HL-60 (cell line): ENCODE measurements at regions not wholly inside any gene's neighbourhood (a gene's known extent, or its start where the extent isn't known, plus 50 kb on each side); places are given as distances from the start of the nearest gene placed in this dataset.
A peak's percentile ranks its signal among the peaks of the same experiment; 100 is the strongest.

Experiments used
- DNase-seq, 2 experiments: peaks; one replicate each; pipeline ENCODE4 v3.0.0-alpha.2; 2010 to 2020; ENCODE audit warnings: low read depth in 1 of 2, low spot score in 1 of 2
- H3K27ac ChIP-seq: fragments of 250-450 bp; sonication (Bioruptor Pico); replicated peaks from 2 replicates; pipeline ENCODE4 v1.5.1; 2020; ENCODE audit warnings: mild to moderate bottlenecking, moderate library complexity
- H3K27me3 ChIP-seq: fragments of 250-450 bp; sonication (Bioruptor Pico); 2 replicates; pipeline ENCODE4 v1.5.1; 2021; ENCODE audit warnings: mild to moderate bottlenecking, moderate library complexity; ENCODE audit not compliant: insufficient read depth, poor library complexity, severe bottlenecking
- H3K4me3 ChIP-seq: replicated peaks from 2 replicates; pipeline ENCODE4 v1.5.1; 2011; ENCODE audit warnings: mild to moderate bottlenecking, control low read depth, low read length; ENCODE audit not compliant: insufficient read depth
- GABPA ChIP-seq: IDR thresholded peaks from 2 replicates; pipeline ENCODE4 v1.6.1; 2012; ENCODE audit warnings: low read depth
- POLR2AphosphoS5 ChIP-seq: IDR thresholded peaks from 2 replicates; pipeline ENCODE4 v1.6.1; 2012; ENCODE audit warnings: low read depth
- SPI1 ChIP-seq: IDR thresholded peaks from 2 replicates; pipeline ENCODE4 v1.6.1; 2012; ENCODE audit warnings: low read depth, mild to moderate bottlenecking, borderline replicate concordance
- TF ChIP-seq, protein P1 (sequence below): IDR thresholded peaks from 2 replicates; pipeline ENCODE4 v1.6.1; 2012; ENCODE audit warnings: low read depth; ENCODE audit not compliant: insufficient replicate concordance
- TF ChIP-seq, protein P2 (sequence below): IDR thresholded peaks from one replicate; pipeline ENCODE4 v1.5.1; 2011; ENCODE audit warnings: low read length, control low read depth, inconsistent platforms; ENCODE audit not compliant: insufficient read depth

DNA sequence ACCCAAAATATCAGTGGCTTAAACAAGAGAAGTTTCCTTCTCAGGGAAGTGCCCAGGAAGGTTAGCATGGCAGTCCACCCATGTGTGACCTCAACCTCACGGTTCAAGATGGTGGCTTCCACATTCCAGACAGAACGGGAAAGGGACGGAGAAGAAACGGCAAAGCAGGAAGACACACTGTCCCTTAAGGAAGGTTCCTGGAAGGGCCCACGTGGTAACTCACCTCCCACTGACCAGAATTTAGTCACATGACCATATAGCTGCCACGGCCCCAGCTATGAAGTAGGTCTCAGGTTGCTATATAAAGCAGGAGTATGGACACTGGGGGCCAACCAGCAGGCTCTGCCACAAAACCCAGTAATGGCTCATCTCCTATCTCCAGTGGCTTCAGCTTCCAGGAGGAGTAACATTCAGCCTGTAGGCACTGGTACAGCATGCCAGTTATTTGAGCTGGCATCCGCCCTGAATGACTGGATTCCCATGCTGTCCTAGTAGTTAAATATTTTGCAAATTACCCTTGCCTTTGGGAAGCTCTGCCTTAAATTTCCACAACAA, 278.5 kb upstream of the KLF14 start:
- H3K4me3 ChIP-seq = no peak overlapping the region
- H3K27ac ChIP-seq = peak overlapping the region; percentile 70
- no peak for DNase-seq
- no peaks in the 10 kb centered on the region for H3K27me3 ChIP-seq
- TF ChIP-seq, protein P1, sequence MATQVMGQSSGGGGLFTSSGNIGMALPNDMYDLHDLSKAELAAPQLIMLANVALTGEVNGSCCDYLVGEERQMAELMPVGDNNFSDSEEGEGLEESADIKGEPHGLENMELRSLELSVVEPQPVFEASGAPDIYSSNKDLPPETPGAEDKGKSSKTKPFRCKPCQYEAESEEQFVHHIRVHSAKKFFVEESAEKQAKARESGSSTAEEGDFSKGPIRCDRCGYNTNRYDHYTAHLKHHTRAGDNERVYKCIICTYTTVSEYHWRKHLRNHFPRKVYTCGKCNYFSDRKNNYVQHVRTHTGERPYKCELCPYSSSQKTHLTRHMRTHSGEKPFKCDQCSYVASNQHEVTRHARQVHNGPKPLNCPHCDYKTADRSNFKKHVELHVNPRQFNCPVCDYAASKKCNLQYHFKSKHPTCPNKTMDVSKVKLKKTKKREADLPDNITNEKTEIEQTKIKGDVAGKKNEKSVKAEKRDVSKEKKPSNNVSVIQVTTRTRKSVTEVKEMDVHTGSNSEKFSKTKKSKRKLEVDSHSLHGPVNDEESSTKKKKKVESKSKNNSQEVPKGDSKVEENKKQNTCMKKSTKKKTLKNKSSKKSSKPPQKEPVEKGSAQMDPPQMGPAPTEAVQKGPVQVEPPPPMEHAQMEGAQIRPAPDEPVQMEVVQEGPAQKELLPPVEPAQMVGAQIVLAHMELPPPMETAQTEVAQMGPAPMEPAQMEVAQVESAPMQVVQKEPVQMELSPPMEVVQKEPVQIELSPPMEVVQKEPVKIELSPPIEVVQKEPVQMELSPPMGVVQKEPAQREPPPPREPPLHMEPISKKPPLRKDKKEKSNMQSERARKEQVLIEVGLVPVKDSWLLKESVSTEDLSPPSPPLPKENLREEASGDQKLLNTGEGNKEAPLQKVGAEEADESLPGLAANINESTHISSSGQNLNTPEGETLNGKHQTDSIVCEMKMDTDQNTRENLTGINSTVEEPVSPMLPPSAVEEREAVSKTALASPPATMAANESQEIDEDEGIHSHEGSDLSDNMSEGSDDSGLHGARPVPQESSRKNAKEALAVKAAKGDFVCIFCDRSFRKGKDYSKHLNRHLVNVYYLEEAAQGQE = no peak
- TF ChIP-seq, protein P2, sequence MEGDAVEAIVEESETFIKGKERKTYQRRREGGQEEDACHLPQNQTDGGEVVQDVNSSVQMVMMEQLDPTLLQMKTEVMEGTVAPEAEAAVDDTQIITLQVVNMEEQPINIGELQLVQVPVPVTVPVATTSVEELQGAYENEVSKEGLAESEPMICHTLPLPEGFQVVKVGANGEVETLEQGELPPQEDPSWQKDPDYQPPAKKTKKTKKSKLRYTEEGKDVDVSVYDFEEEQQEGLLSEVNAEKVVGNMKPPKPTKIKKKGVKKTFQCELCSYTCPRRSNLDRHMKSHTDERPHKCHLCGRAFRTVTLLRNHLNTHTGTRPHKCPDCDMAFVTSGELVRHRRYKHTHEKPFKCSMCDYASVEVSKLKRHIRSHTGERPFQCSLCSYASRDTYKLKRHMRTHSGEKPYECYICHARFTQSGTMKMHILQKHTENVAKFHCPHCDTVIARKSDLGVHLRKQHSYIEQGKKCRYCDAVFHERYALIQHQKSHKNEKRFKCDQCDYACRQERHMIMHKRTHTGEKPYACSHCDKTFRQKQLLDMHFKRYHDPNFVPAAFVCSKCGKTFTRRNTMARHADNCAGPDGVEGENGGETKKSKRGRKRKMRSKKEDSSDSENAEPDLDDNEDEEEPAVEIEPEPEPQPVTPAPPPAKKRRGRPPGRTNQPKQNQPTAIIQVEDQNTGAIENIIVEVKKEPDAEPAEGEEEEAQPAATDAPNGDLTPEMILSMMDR = no peak
- TF ChIP-seq SPI1 (no peak), POLR2AphosphoS5 (no peak), GABPA (no peak)

DNA sequence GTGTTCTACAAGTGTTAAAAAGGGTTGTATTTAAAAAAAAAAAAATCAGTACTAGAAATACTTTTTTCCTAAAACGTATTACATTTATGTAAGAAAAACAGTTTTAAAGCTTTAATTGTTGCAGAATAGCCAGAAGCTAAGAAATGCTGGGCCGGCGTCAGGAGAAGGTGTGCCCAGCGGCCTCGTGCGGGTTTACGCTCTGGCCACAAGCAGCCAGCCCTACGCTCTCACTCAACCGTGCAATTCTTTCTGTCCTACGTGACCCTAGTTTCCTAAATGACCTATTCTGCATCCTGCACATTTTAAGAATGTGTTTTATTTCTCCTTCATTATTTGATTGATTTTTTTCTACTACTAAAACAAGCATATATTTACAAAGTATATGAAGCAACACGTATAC, 279.7 kb upstream of the KLF14 start:
- H3K4me3 ChIP-seq = no peak overlapping the region
- H3K27me3 ChIP-seq = no peaks in the 10 kb centered on the region
- TF ChIP-seq SPI1 (no peak), GABPA (no peak), POLR2AphosphoS5 (no peak)
- TF ChIP-seq, protein P1 = no peak
- TF ChIP-seq, protein P2 = no peak
- DNase-seq = no peak
- no peak overlapping the region for H3K27ac ChIP-seq

DNA sequence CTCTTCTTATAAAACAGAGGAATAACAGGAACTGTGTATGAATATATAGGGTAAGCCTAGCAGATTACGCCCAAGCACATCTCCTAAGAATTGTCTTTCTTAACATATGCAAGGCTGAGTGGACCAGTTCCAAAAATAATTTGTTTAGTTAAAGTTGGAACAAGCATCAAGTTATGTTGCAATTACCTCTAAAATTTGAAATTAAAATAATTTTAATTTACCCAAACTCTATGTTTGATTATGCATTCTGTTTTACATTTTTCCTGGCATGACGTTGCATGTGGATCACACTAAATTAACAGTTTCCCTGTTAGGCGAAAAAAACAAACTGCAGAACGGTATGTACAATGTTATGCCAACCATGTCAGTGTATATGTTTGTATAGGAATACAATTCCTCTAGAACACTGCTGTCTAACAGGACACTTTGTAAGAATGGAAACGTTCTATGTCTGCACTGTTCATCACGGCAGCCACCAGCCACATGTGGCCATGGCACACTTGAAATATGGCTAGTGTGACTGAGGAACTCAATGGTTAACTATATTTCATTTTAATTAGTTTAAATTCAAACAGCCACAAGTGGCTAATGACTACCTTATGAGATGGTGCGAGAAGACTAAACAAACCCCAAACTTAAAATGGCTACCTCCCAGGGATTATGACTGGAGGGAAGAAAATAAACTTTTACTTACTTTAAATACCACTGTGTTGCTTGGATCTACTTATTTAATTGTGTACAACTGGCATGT, 281.1 kb upstream of the KLF14 start:
- Histone ChIP-seq H3K27me3 (no peaks in the 10 kb centered on the region), H3K27ac (no peak overlapping the region), H3K4me3 (no peak overlapping the region)
- TF ChIP-seq, protein P1 = no peak
- no peak for TF ChIP-seq SPI1
- TF ChIP-seq, protein P2 = no peak
- no peak for TF ChIP-seq POLR2AphosphoS5
- TF ChIP-seq GABPA = no peak
- no peak for DNase-seq
